ENCODE measurements at regions not wholly inside any gene's neighbourhood (a gene's known extent, or its start where the extent isn't known, plus 50 kb on each side); places are given as distances from the start of the nearest gene placed in this dataset.

DNA sequence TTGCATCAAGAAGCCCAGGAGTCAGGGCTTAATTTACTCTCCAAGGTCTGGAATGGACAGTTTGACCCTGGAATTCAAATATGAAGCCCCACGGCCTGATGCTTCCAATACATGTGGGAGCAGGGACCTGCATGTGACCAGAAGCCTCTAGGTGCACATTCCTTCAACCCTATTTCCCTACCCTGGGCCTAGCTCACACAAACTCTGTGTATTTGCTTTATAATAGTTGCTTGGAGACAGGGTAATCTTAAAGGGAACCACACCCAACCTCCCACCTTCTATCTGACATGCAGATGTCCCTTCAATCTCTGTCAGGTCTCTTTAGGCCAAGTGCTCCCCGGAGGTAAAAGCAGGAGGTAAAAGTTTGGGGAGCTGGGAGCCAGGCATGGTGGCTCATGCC lies 55.4 kb upstream of the PPP1CB start:
- POLR2A ChIA-PET = no interaction called here
- Histone ChIP-seq H4K20me1 (ENCODE audit: insufficient read depth) (no peaks in the 10 kb centered on the region), H3K9me3 (ENCODE audit: control insufficient read depth in 1 of 2, insufficient read depth in 1 of 2, low read depth in 1 of 2, low read length in 2 of 2) (no peaks in the 10 kb centered on the region), H3K4me2 (ENCODE audit: low read length) (no peak overlapping the region), H3K9me2 (ENCODE audit: insufficient read depth) (no peaks in the 10 kb centered on the region), H2AFZ (ENCODE audit: low read depth, low read length, poor library complexity, severe bottlenecking) (no peak overlapping the region), H3K36me3 (ENCODE audit: control insufficient read depth in 1 of 2, insufficient read depth in 2 of 2, low read length in 2 of 2) (no peaks in the 10 kb centered on the region), H3K27me3 (ENCODE audit: insufficient read depth, low read length) (no peaks in the 10 kb centered on the region), H3K4me3 (replicated peaks in 1 of 2; ENCODE audit: low read depth in 1 of 2, low read length in 2 of 2) (no peak overlapping the region), H3K27ac (ENCODE audit: low read depth, low read length) (no peak overlapping the region), H3K79me2 (ENCODE audit: insufficient read depth, low read length) (no peaks in the 10 kb centered on the region), H3K4me1 (ENCODE audit: control insufficient read depth in 1 of 2, insufficient read depth in 2 of 2, low read length in 2 of 2) (peaks cover 5 to 11% of the 10 kb centered on the region in 2 experiments; a peak in 3 of 4 replicates), H3K9ac (ENCODE audit: low read length) (no peak overlapping the region)
- intact Hi-C loops (cut with micrococcal nuclease) = no loop called here
- BruUV-seq (replicated peaks) = no TSS peak
- no peak for DNase-seq (ENCODE audit: low read depth, low spot score)
- CTCF ChIA-PET = no interaction called here
- RAD21 ChIA-PET (ENCODE audit: low non-redundant PET in 1 of 2, low total read pairs in 2 of 2, uncharacterized antibody in 2 of 2, unreplicated experiment in 2 of 2) = no interaction called here
- ATAC-seq = no peak
- TF ChIP-seq FOSL1 (IDR thresholded peaks at IDR 0.05; ENCODE audit: low read depth) (no peak), SIN3A (IDR thresholded peaks at IDR 0.05; ENCODE audit: low read depth) (no peak), ZBTB33 (IDR thresholded peaks at IDR 0.05; ENCODE audit: extremely low read depth, insufficient replicate concordance, low read length) (no peak), RAD21 (IDR thresholded peaks at IDR 0.05; ENCODE audit: low read depth) (no peak), ZFX (IDR thresholded peaks at IDR 0.05) (no peak), ATF3 (IDR thresholded peaks at IDR 0.05) (no peak), CEBPB (IDR thresholded peaks at IDR 0.05; ENCODE audit: low read depth) (no peak), YY1 (IDR thresholded peaks at IDR 0.05; ENCODE audit: extremely low read depth, insufficient replicate concordance, low read depth, low read length) (no peak), JUND (IDR thresholded peaks at IDR 0.05) (no peak), SRF (IDR thresholded peaks at IDR 0.05; ENCODE audit: low read depth) (no peak), MAX (IDR thresholded peaks at IDR 0.05) (no peak), SP1 (IDR thresholded peaks at IDR 0.05; ENCODE audit: low read depth) (no peak), EGR1 (IDR thresholded peaks at IDR 0.05; ENCODE audit: low read depth) (no peak)
- TF ChIP-seq, protein P1, sequence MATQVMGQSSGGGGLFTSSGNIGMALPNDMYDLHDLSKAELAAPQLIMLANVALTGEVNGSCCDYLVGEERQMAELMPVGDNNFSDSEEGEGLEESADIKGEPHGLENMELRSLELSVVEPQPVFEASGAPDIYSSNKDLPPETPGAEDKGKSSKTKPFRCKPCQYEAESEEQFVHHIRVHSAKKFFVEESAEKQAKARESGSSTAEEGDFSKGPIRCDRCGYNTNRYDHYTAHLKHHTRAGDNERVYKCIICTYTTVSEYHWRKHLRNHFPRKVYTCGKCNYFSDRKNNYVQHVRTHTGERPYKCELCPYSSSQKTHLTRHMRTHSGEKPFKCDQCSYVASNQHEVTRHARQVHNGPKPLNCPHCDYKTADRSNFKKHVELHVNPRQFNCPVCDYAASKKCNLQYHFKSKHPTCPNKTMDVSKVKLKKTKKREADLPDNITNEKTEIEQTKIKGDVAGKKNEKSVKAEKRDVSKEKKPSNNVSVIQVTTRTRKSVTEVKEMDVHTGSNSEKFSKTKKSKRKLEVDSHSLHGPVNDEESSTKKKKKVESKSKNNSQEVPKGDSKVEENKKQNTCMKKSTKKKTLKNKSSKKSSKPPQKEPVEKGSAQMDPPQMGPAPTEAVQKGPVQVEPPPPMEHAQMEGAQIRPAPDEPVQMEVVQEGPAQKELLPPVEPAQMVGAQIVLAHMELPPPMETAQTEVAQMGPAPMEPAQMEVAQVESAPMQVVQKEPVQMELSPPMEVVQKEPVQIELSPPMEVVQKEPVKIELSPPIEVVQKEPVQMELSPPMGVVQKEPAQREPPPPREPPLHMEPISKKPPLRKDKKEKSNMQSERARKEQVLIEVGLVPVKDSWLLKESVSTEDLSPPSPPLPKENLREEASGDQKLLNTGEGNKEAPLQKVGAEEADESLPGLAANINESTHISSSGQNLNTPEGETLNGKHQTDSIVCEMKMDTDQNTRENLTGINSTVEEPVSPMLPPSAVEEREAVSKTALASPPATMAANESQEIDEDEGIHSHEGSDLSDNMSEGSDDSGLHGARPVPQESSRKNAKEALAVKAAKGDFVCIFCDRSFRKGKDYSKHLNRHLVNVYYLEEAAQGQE (IDR thresholded peaks at IDR 0.05; ENCODE audit: low read depth) = no peak
- TF ChIP-seq, protein P2, sequence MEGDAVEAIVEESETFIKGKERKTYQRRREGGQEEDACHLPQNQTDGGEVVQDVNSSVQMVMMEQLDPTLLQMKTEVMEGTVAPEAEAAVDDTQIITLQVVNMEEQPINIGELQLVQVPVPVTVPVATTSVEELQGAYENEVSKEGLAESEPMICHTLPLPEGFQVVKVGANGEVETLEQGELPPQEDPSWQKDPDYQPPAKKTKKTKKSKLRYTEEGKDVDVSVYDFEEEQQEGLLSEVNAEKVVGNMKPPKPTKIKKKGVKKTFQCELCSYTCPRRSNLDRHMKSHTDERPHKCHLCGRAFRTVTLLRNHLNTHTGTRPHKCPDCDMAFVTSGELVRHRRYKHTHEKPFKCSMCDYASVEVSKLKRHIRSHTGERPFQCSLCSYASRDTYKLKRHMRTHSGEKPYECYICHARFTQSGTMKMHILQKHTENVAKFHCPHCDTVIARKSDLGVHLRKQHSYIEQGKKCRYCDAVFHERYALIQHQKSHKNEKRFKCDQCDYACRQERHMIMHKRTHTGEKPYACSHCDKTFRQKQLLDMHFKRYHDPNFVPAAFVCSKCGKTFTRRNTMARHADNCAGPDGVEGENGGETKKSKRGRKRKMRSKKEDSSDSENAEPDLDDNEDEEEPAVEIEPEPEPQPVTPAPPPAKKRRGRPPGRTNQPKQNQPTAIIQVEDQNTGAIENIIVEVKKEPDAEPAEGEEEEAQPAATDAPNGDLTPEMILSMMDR (IDR thresholded peaks at IDR 0.05 in 2 of 3, conservative IDR thresholded peaks at IDR 0.05 in 1 of 3; ENCODE audit: borderline replicate concordance in 1 of 3, insufficient read depth in 1 of 3, low read depth in 2 of 3, low read length in 2 of 3) = no peak

All from HCT116 (cell line).